PC-3 (cell line): ENCODE measurements at regions not wholly inside any gene's neighbourhood (a gene's known extent, or its start where the extent isn't known, plus 50 kb on each side); places are given as distances from the start of the nearest gene placed in this dataset.

ENCODE experiments used
- ATAC-seq: fragments of 200-7000 bp; cut with Tn5 transposase; 2 replicates; pipeline ENCODE4 v1.9.1; 2020; ENCODE audit warnings: mild to moderate bottlenecking, moderate library complexity
- BruUV-seq: library from RNA; stranded (reverse); fragments of 400-500 nt; replicated peaks from 2 replicates; lab custom pipeline; 2021; lab: Mats Ljungman, UMichigan
- CTCF ChIA-PET: fragments of 300-600 bp; sonication (Branson Sonifier 250); formaldehyde crosslinking; loops from one replicate; lab custom pipeline; 2022; ENCODE audit warnings: antibody characterized with exemption; lab: Charles Lee
- POLR2A ChIA-PET: fragments of 300-600 bp; sonication (Branson Sonifier 250); formaldehyde crosslinking; loops from one replicate; lab custom pipeline; 2022; ENCODE audit warnings: antibody characterized with exemption; ENCODE audit not compliant: unreplicated experiment; lab: Charles Lee
- DNase-seq: peaks from one replicate; pipeline ENCODE4 v3.0.0-alpha.2; 2015
- H2AFZ ChIP-seq: fragments of 300-600 bp; sonication (generic); 2 replicates; pipeline ENCODE4 v1.6.0; 2016; ENCODE audit warnings: antibody characterized with exemption, low read length
- H3F3A ChIP-seq: fragments of 300-600 bp; sonication (generic); one replicate; pipeline ENCODE4 v1.6.0; 2017; ENCODE audit warnings: antibody characterized with exemption, low read length, control low read depth, mild to moderate bottlenecking; ENCODE audit not compliant: unreplicated experiment
- H3K27ac ChIP-seq: fragments of 300-600 bp; sonication (generic); 2 replicates; pipeline ENCODE4 v1.5.1; 2016; ENCODE audit warnings: mild to moderate bottlenecking, low read length
- H3K27me3 ChIP-seq: fragments of 300-600 bp; sonication (generic); 2 replicates; pipeline ENCODE4 v1.6.1; 2016; ENCODE audit warnings: low read length, mixed read lengths
- H3K36me3 ChIP-seq: fragments of 300-600 bp; sonication (generic); 2 replicates; pipeline ENCODE4 v1.6.1; 2016; ENCODE audit warnings: low read depth, mixed run types, low read length, mixed read lengths
- H3K4me1 ChIP-seq: fragments of 300-600 bp; sonication (generic); 2 replicates; pipeline ENCODE4 v1.5.1; 2016; ENCODE audit warnings: low read length; ENCODE audit not compliant: insufficient read depth
- H3K4me2 ChIP-seq: fragments of 300-600 bp; sonication (generic); 2 replicates; pipeline ENCODE4 v1.6.0; 2016; ENCODE audit warnings: low read length
- H3K4me3 ChIP-seq: fragments of 300-600 bp; sonication (generic); 2 replicates; pipeline ENCODE4 v1.5.1; 2016; ENCODE audit warnings: mild to moderate bottlenecking, low read length, mixed read lengths
- H3K79me2 ChIP-seq: fragments of 300-600 bp; sonication (generic); 2 replicates; pipeline ENCODE4 v1.6.1; 2017; ENCODE audit warnings: low read length, mixed read lengths
- H3K9ac ChIP-seq: fragments of 300-600 bp; sonication (generic); 2 replicates; pipeline ENCODE4 v1.6.0; 2016; ENCODE audit warnings: mild to moderate bottlenecking, low read length
- H3K9me2 ChIP-seq: fragments of 300-600 bp; sonication (generic); replicated peaks from 2 replicates; pipeline ENCODE4 v1.6.1; 2016; ENCODE audit warnings: mixed run types, low read length, mixed read lengths
- H3K9me3 ChIP-seq: fragments of 300-600 bp; sonication (generic); 2 replicates; pipeline ENCODE4 v1.6.1; 2016; ENCODE audit warnings: low read length, mixed read lengths
- H4K20me1 ChIP-seq: fragments of 300-600 bp; sonication (generic); 2 replicates; pipeline ENCODE4 v1.6.1; 2016; ENCODE audit warnings: low read length, mixed read lengths
- CTCF ChIP-seq: fragments of 300-600 bp; sonication (generic); conservative IDR thresholded peaks from 2 replicates; pipeline ENCODE4 v1.5.1; 2017; ENCODE audit warnings: antibody characterized with exemption, low read depth, mild to moderate bottlenecking, low read length
- EZH2 ChIP-seq: fragments of 300-600 bp; sonication (generic); IDR thresholded peaks from one replicate; pipeline ENCODE4 v1.6.1; 2017; ENCODE audit warnings: antibody characterized with exemption, mild to moderate bottlenecking, low read length; ENCODE audit not compliant: unreplicated experiment
- EZH2phosphoT487 ChIP-seq: fragments of 300-600 bp; sonication (generic); IDR thresholded peaks from 2 replicates; pipeline ENCODE4 v1.6.1; 2018; ENCODE audit warnings: mild to moderate bottlenecking, antibody characterized with exemption, low read length, borderline replicate concordance
- intact Hi-C: fragments of 100-400 bp; cut with micrococcal nuclease; formaldehyde crosslinking; loops from 2 replicates; pipeline ENCODE4 v1.9.0; 2023

DNA sequence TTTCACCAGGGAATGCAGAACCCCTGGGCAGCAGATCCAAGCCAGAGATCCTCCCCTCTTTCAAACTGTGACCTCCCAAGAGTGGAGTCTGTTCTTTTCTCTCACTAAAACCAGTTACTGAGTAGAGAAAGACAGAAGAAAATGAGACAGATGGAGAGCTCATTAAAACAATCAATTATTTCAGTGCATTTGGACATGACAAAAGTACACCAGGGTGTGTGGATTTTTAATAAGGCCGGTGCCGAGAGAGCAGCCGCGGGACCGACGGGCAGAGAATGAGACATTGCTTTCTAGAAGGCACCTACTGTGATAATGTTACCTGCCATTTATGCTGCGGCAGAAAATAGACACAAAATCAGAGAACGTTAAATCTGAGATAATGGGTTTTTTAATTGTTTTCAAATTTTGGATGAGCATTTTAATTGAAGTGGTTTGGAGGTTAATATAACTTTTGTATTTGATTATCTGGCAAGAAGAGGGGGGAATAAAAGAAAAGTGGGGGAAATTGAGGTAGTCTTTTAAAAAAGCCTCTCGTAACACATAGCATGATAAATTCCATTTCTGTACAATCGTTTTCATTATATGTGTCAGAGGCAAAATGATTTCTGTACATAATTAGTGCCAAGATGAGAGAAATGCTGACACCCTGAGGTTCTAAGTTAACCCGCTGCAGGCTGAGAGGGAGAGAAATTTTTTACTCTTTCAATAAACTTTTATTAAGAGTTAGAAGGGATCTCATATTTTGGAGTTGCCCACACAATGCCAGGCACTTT, 70.8 kb downstream of the HSPB8 start:
- no peak overlapping the region for H3K4me3 ChIP-seq
- ChIA-PET POLR2A (no interaction called here), CTCF (no interaction called here)
- no peaks in the 10 kb centered on the region for H3F3A ChIP-seq
- H3K4me2 ChIP-seq = no peak overlapping the region
- H3K9ac ChIP-seq = no peak overlapping the region
- no peaks in the 10 kb centered on the region for H4K20me1 ChIP-seq
- H3K9me3 ChIP-seq = no peaks in the 10 kb centered on the region
- H3K79me2 ChIP-seq = no peaks in the 10 kb centered on the region
- no TSS peak for BruUV-seq
- H3K27me3 ChIP-seq = peaks cover 4% of the 10 kb centered on the region; the same call in 1 of the 2 replicates
- ATAC-seq = no peak
- no peak overlapping the region for H3K27ac ChIP-seq
- intact Hi-C loops = no loop called here
- no peaks in the 10 kb centered on the region for H3K9me2 ChIP-seq
- H2AFZ ChIP-seq = no peak overlapping the region
- no peaks in the 10 kb centered on the region for H3K4me1 ChIP-seq
- DNase-seq = no peak
- no peaks in the 10 kb centered on the region for H3K36me3 ChIP-seq
- TF ChIP-seq EZH2 (no peak), EZH2phosphoT487 (no peak), CTCF (no peak)

GRCh38 chr12:119255314-119255713, 76.6 kb downstream of the HSPB8 start:
- Histone ChIP-seq H3K79me2 (no peaks in the 10 kb centered on the region), H3K27me3 (no peaks in the 10 kb centered on the region; the same call in 1 of the 2 replicates), H3K4me1 (no peaks in the 10 kb centered on the region), H2AFZ (no peak overlapping the region), H3F3A (no peaks in the 10 kb centered on the region), H3K4me3 (no peak overlapping the region), H3K9me3 (no peaks in the 10 kb centered on the region), H3K27ac (no peak overlapping the region), H3K4me2 (no peak overlapping the region), H3K9ac (no peak overlapping the region), H4K20me1 (no peaks in the 10 kb centered on the region), H3K36me3 (no peaks in the 10 kb centered on the region), H3K9me2 (no peaks in the 10 kb centered on the region)
- no peak for DNase-seq
- BruUV-seq = no TSS peak
- intact Hi-C loops = no loop called here
- no peak for TF ChIP-seq EZH2
- no peak for TF ChIP-seq EZH2phosphoT487
- TF ChIP-seq CTCF = no peak
- ATAC-seq = no peak
- ChIA-PET CTCF (no interaction called here), POLR2A (interaction anchor here (0.6 kb wide), 1 partner anchor 408 kb away, joined by 4 read pairs; no protein-coding TSS in a partner anchor)

DNA sequence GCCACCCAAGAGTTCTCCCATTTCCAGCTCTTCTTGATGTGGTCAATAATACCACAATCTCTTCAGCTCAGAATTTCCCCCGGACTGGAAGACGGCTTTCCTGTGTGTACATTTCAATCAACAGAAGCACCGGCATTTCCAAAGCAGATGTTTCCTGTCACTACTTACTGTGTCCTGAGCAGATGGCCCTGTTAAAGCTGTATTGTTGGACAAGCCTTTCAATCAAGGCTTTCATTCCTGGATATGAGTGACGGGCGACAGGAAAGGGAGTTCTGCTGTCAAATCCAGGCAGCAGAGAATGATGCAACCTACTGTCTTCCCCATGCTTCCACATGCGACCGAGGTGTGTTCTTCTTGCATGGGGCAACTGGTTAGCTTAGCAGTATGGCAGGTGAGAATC, 76.4 kb upstream of the CCDC60 start:
- no peak for DNase-seq
- Histone ChIP-seq H3K79me2 (no peaks in the 10 kb centered on the region), H3K4me2 (no peak overlapping the region), H3K27me3 (no peaks in the 10 kb centered on the region; the same call in 1 of the 2 replicates), H3K36me3 (no peaks in the 10 kb centered on the region), H3K4me3 (no peak overlapping the region), H3K4me1 (no peaks in the 10 kb centered on the region), H3F3A (no peaks in the 10 kb centered on the region), H3K27ac (no peak overlapping the region), H4K20me1 (no peaks in the 10 kb centered on the region), H3K9me3 (no peaks in the 10 kb centered on the region), H2AFZ (no peak overlapping the region), H3K9me2 (no peaks in the 10 kb centered on the region), H3K9ac (no peak overlapping the region)
- TF ChIP-seq EZH2phosphoT487 (no peak), CTCF (no peak), EZH2 (no peak)
- intact Hi-C loops = no loop called here
- ChIA-PET CTCF (no interaction called here), POLR2A (interaction anchor here (0.7 kb wide), 1 partner anchor 59 kb away, joined by 4 read pairs; no protein-coding TSS in a partner anchor)
- no TSS peak for BruUV-seq
- ATAC-seq = no peak
